ENCODE measurements at regions not wholly inside any gene's neighbourhood (a gene's known extent, or its start where the extent isn't known, plus 50 kb on each side); places are given as distances from the start of the nearest gene placed in this dataset.

DNA sequence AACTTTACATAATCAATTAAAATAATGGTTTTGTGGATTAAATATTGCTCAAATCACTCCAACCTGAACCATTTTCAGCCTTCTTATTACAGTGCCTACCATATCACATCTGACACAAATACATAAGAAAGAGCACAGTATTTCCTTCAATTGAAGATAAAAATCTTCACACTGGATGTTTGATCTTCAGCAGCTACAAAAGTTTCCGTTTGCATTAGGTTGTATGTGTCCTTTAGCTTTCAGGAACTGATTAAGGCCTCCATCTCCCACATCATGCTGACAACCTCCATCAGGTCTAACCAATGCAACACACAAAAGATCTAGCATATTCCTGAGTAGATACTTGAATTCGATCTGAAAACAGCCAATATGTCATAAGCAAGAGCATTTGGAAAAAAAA lies 195.1 kb upstream of the NR5A2 start:
- TF ChIP-seq, protein P1, sequence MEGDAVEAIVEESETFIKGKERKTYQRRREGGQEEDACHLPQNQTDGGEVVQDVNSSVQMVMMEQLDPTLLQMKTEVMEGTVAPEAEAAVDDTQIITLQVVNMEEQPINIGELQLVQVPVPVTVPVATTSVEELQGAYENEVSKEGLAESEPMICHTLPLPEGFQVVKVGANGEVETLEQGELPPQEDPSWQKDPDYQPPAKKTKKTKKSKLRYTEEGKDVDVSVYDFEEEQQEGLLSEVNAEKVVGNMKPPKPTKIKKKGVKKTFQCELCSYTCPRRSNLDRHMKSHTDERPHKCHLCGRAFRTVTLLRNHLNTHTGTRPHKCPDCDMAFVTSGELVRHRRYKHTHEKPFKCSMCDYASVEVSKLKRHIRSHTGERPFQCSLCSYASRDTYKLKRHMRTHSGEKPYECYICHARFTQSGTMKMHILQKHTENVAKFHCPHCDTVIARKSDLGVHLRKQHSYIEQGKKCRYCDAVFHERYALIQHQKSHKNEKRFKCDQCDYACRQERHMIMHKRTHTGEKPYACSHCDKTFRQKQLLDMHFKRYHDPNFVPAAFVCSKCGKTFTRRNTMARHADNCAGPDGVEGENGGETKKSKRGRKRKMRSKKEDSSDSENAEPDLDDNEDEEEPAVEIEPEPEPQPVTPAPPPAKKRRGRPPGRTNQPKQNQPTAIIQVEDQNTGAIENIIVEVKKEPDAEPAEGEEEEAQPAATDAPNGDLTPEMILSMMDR (IDR thresholded peaks at IDR 0.05), result no peak
- no peak for TF ChIP-seq POLR2AphosphoS5 (IDR thresholded peaks at IDR 0.05; ENCODE audit: low read depth, low read length)
- TF ChIP-seq SIN3A (IDR thresholded peaks at IDR 0.05; ENCODE audit: borderline replicate concordance, insufficient read depth, low read depth, low read length), result no peak
- TF ChIP-seq TCF7L2 (IDR thresholded peaks at IDR 0.05; ENCODE audit: low read depth, low read length), result no peak
- TF ChIP-seq, protein P2, sequence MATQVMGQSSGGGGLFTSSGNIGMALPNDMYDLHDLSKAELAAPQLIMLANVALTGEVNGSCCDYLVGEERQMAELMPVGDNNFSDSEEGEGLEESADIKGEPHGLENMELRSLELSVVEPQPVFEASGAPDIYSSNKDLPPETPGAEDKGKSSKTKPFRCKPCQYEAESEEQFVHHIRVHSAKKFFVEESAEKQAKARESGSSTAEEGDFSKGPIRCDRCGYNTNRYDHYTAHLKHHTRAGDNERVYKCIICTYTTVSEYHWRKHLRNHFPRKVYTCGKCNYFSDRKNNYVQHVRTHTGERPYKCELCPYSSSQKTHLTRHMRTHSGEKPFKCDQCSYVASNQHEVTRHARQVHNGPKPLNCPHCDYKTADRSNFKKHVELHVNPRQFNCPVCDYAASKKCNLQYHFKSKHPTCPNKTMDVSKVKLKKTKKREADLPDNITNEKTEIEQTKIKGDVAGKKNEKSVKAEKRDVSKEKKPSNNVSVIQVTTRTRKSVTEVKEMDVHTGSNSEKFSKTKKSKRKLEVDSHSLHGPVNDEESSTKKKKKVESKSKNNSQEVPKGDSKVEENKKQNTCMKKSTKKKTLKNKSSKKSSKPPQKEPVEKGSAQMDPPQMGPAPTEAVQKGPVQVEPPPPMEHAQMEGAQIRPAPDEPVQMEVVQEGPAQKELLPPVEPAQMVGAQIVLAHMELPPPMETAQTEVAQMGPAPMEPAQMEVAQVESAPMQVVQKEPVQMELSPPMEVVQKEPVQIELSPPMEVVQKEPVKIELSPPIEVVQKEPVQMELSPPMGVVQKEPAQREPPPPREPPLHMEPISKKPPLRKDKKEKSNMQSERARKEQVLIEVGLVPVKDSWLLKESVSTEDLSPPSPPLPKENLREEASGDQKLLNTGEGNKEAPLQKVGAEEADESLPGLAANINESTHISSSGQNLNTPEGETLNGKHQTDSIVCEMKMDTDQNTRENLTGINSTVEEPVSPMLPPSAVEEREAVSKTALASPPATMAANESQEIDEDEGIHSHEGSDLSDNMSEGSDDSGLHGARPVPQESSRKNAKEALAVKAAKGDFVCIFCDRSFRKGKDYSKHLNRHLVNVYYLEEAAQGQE (IDR thresholded peaks at IDR 0.05; ENCODE audit: insufficient read depth in 1 of 2, low read depth in 2 of 2, low read length in 1 of 2), result no peak
- ATAC-seq, result no peak
- Histone ChIP-seq H3K9me3 (ENCODE audit: control insufficient read depth, insufficient read depth, low read depth, low read length) (no peaks in the 10 kb centered on the region), H3K4me1 (ENCODE audit: control insufficient read depth, insufficient read depth, low read length) (no peaks in the 10 kb centered on the region), H3K27me3 (ENCODE audit: control insufficient read depth, insufficient read depth, low read length) (no peaks in the 10 kb centered on the region), H3K4me3 (ENCODE audit: low read depth in 2 of 2, low read length in 2 of 2) (no peak overlapping the region), H3K27ac (ENCODE audit: low read length) (no peak overlapping the region), H3K36me3 (ENCODE audit: control insufficient read depth, insufficient read depth, low read length) (no peaks in the 10 kb centered on the region)
- DNase-seq (ENCODE audit: low read depth, low spot score), result no peak
- ChIA-PET CTCF (no interaction called here), POLR2A (interaction anchor here (0.6 kb wide), 1 partner anchor 458 kb away, joined by 3 read pairs; no protein-coding TSS in a partner anchor)
- no TSS peak for BruUV-seq (replicated peaks)
- in situ Hi-C loops (cut with HindIII; ENCODE audit: low pct_unique_long_range_greater_than_20kb, low sequenced_read_pairs), result loop anchor here (10.0 kb wide), 1 partner anchor 402 kb away; no protein-coding TSS in a partner anchor
- intact Hi-C loops (cut with micrococcal nuclease; ENCODE audit: unreplicated experiment), result no loop called here

DNA sequence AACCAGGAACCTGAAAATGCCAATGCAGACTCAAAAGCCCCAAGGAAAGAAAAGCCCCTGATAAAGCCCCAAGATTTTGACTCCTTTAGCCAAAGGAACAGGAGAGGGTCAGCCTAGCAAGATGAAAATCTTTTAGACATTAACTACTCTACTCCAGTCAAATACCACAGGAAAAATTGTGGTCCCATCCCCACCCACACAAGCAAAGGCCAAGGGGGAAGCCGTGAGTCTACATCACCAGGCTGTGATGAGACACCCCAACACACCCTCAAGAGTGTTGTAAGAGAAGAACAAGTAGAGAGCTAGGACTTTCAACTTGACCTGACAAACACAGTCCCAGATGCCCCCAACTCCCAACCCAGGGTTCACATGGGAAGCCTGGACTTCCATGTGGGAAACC lies 192.8 kb upstream of the NR5A2 start:
- H3K36me3 ChIP-seq (ENCODE audit: control insufficient read depth, insufficient read depth, low read length), result no peaks in the 10 kb centered on the region
- no peak overlapping the region for H3K27ac ChIP-seq (ENCODE audit: low read length)
- in situ Hi-C loops (cut with HindIII; ENCODE audit: low pct_unique_long_range_greater_than_20kb, low sequenced_read_pairs) (loop anchor here (10.0 kb wide), 1 partner anchor 400 kb away; no protein-coding TSS in a partner anchor), intact Hi-C loops (cut with micrococcal nuclease; ENCODE audit: unreplicated experiment) (no loop called here)
- DNase-seq (ENCODE audit: low read depth, low spot score) (no peak), ATAC-seq (no peak)
- no peaks in the 10 kb centered on the region for H3K4me1 ChIP-seq (ENCODE audit: control insufficient read depth, insufficient read depth, low read length)
- no peaks in the 10 kb centered on the region for H3K27me3 ChIP-seq (ENCODE audit: control insufficient read depth, insufficient read depth, low read length)
- H3K9me3 ChIP-seq (ENCODE audit: control insufficient read depth, insufficient read depth, low read depth, low read length), result no peaks in the 10 kb centered on the region
- ChIA-PET CTCF (no interaction called here), POLR2A (no interaction called here)
- no TSS peak for BruUV-seq (replicated peaks)
- TF ChIP-seq, protein P1 (IDR thresholded peaks at IDR 0.05), result no peak
- TF ChIP-seq SIN3A (IDR thresholded peaks at IDR 0.05; ENCODE audit: borderline replicate concordance, insufficient read depth, low read depth, low read length), result no peak
- no peak for TF ChIP-seq POLR2AphosphoS5 (IDR thresholded peaks at IDR 0.05; ENCODE audit: low read depth, low read length)
- TF ChIP-seq, protein P2 (IDR thresholded peaks at IDR 0.05; ENCODE audit: insufficient read depth in 1 of 2, low read depth in 2 of 2, low read length in 1 of 2), result no peak
- no peak for TF ChIP-seq TCF7L2 (IDR thresholded peaks at IDR 0.05; ENCODE audit: low read depth, low read length)
- no peak overlapping the region for H3K4me3 ChIP-seq (ENCODE audit: low read depth in 2 of 2, low read length in 2 of 2)
